Activated CD4-positive, alpha-beta T cell treated with anti-CD3 and anti-CD28 coated beads for 36 hours (primary cell): ENCODE measurements at regions not wholly inside any gene's neighbourhood (a gene's known extent, or its start where the extent isn't known, plus 50 kb on each side); places are given as distances from the start of the nearest gene placed in this dataset.
"Not testable (repeated sequence)": the region's sequence is repeated elsewhere in the genome, so short reads cannot be mapped to it uniquely, and the experiment has no call there.

Source experiments
- ATAC-seq: fragments of 200-7000 bp; cut with Tn5 transposase; one replicate; pipeline ENCODE4 v1.10.0; 2021; ENCODE audit warnings: mild to moderate bottlenecking, moderate library complexity
- CTCF ChIA-PET: fragments of 350-600 bp; sonication (Branson Sonifier 250); formaldehyde crosslinking; loops from one replicate; lab custom pipeline; 2021; ENCODE audit warnings: antibody characterized with exemption; lab: Charles Lee
- POLR2A ChIA-PET: fragments of 350-600 bp; sonication (Branson Sonifier 250); formaldehyde crosslinking; loops from one replicate; lab custom pipeline; 2021; ENCODE audit warnings: antibody characterized with exemption, inconsistent platforms; lab: Charles Lee
- DNase-seq: peaks from one replicate; pipeline ENCODE4 v3.0.0-alpha.2; 2020
- H3K27ac Mint-ChIP-seq: one replicate; pipeline ENCODE4 v1.8.0; 2021; ENCODE audit warnings: mixed read lengths
- H3K27me3 Mint-ChIP-seq: one replicate; pipeline ENCODE4 v1.8.0; 2021; ENCODE audit warnings: mixed read lengths
- H3K36me3 Mint-ChIP-seq: one replicate; pipeline ENCODE4 v1.8.0; 2021; ENCODE audit warnings: low read depth, mixed read lengths
- H3K4me1 Mint-ChIP-seq: one replicate; pipeline ENCODE4 v1.8.0; 2021; ENCODE audit warnings: mixed read lengths
- H3K4me3 Mint-ChIP-seq: one replicate; pipeline ENCODE4 v1.8.0; 2021; ENCODE audit warnings: mild to moderate bottlenecking, moderate library complexity, mixed read lengths
- H3K9me3 Mint-ChIP-seq: one replicate; pipeline ENCODE4 v1.8.0; 2021; ENCODE audit warnings: low read depth, mixed read lengths
- intact Hi-C, 2 experiments: fragments of 100-400 bp; cut with DNase I in 1 of 2; cut with micrococcal nuclease in 1 of 2; formaldehyde crosslinking; loops; one replicate each; pipeline versions ENCODE4 v1.14.2 to v1.15.1; 2022 to 2024; cut with DNase I, micrococcal nuclease

GRCh38 chr13:80955501-80955900 is 614.6 kb upstream of the SPRY2 start:
- no peaks in the 10 kb centered on the region for H3K27me3 Mint-ChIP-seq
- no peaks in the 10 kb centered on the region for H3K4me1 Mint-ChIP-seq
- no peak for ATAC-seq
- H3K36me3 Mint-ChIP-seq = no peaks in the 10 kb centered on the region
- intact Hi-C loops = no loop called here
- H3K27ac Mint-ChIP-seq = no peak overlapping the region
- no peak for DNase-seq
- POLR2A ChIA-PET = no interaction called here
- H3K4me3 Mint-ChIP-seq = no peak overlapping the region
- peaks cover 3% of the 10 kb centered on the region for H3K9me3 Mint-ChIP-seq
- CTCF ChIA-PET = no interaction called here

GRCh38 chr13:80952158-80952557 is 611.2 kb upstream of the SPRY2 start:
- ChIA-PET CTCF (no interaction called here), POLR2A (no interaction called here)
- Mint-ChIP-seq H3K4me1 (no peaks in the 10 kb centered on the region), H3K27me3 (no peaks in the 10 kb centered on the region), H3K36me3 (no peaks in the 10 kb centered on the region), H3K27ac (no peak overlapping the region), H3K9me3 (peaks cover 3% of the 10 kb centered on the region), H3K4me3 (no peak overlapping the region)
- DNase-seq (no peak), ATAC-seq (no peak)
- intact Hi-C loops = no loop called here

- Mint-ChIP-seq H3K9me3 (no peaks in the 10 kb centered on the region), H3K36me3 (no peaks in the 10 kb centered on the region), H3K4me3 (no peak overlapping the region), H3K27me3 (no peaks in the 10 kb centered on the region), H3K27ac (no peak overlapping the region), H3K4me1 (no peaks in the 10 kb centered on the region)
- intact Hi-C loops = no loop called here
- POLR2A ChIA-PET = no interaction called here
- DNase-seq = no peak
- ATAC-seq = no peak
- CTCF ChIA-PET = no interaction called here
Observed at GRCh38 chr13:80946008-80946802, 605.3 kb upstream of the SPRY2 start.

GRCh38 chr13:80945328-80945727 is 604.4 kb upstream of the SPRY2 start:
- CTCF ChIA-PET = no interaction called here
- ATAC-seq = no peak
- POLR2A ChIA-PET = no interaction called here
- Mint-ChIP-seq H3K4me1 (no peaks in the 10 kb centered on the region), H3K4me3 (no peak overlapping the region), H3K9me3 (no peaks in the 10 kb centered on the region), H3K27ac (no peak overlapping the region), H3K36me3 (no peaks in the 10 kb centered on the region), H3K27me3 (no peaks in the 10 kb centered on the region)
- DNase-seq = no peak
- intact Hi-C loops = no loop called here

- H3K27ac Mint-ChIP-seq = no peak overlapping the region
- CTCF ChIA-PET = no interaction called here
- no peaks in the 10 kb centered on the region for H3K9me3 Mint-ChIP-seq
- ATAC-seq (no peak), DNase-seq (no peak)
- H3K4me1 Mint-ChIP-seq = no peaks in the 10 kb centered on the region
- intact Hi-C loops = no loop called here
- H3K27me3 Mint-ChIP-seq = no peaks in the 10 kb centered on the region
- no peak overlapping the region for H3K4me3 Mint-ChIP-seq
- POLR2A ChIA-PET = no interaction called here
- H3K36me3 Mint-ChIP-seq = no peaks in the 10 kb centered on the region
Observed at GRCh38 chr13:80939581-80939980, 598.7 kb upstream of the SPRY2 start.

GRCh38 chr13:80931766-80932165 is 590.8 kb upstream of the SPRY2 start:
- intact Hi-C loops = no loop called here
- ATAC-seq (no peak), DNase-seq (no peak)
- ChIA-PET CTCF (no interaction called here), POLR2A (no interaction called here)
- no peaks in the 10 kb centered on the region for H3K27me3 Mint-ChIP-seq
- no peaks in the 10 kb centered on the region for H3K36me3 Mint-ChIP-seq
- H3K9me3 Mint-ChIP-seq = no peaks in the 10 kb centered on the region
- H3K27ac Mint-ChIP-seq = no peak overlapping the region
- H3K4me3 Mint-ChIP-seq = no peak overlapping the region
- no peaks in the 10 kb centered on the region for H3K4me1 Mint-ChIP-seq

- no peaks in the 10 kb centered on the region for H3K4me1 Mint-ChIP-seq
- DNase-seq (no peak), ATAC-seq (no peak)
- intact Hi-C loops = no loop called here
- no peaks in the 10 kb centered on the region for H3K36me3 Mint-ChIP-seq
- POLR2A ChIA-PET = no interaction called here
- no peaks in the 10 kb centered on the region for H3K27me3 Mint-ChIP-seq
- H3K27ac Mint-ChIP-seq = no peak overlapping the region
- H3K9me3 Mint-ChIP-seq = no peaks in the 10 kb centered on the region
- no peak overlapping the region for H3K4me3 Mint-ChIP-seq
- CTCF ChIA-PET = no interaction called here
Observed at GRCh38 chr13:80931118-80931517, 590.2 kb upstream of the SPRY2 start.

- ATAC-seq (no peak), DNase-seq (no peak)
- no peaks in the 10 kb centered on the region for H3K36me3 Mint-ChIP-seq
- POLR2A ChIA-PET = no interaction called here
- H3K4me1 Mint-ChIP-seq = no peaks in the 10 kb centered on the region
- no peaks in the 10 kb centered on the region for H3K9me3 Mint-ChIP-seq
- CTCF ChIA-PET = interaction anchor here (0.8 kb wide), 1 partner anchor 177 kb away, joined by 3 read pairs; no protein-coding TSS in a partner anchor
- intact Hi-C loops = loop anchor here in 1 of 2 experiments (10.0 kb wide), 1 partner anchor 583 kb away; the partner anchor contains the start of gene SPRY2
- no peaks in the 10 kb centered on the region for H3K27me3 Mint-ChIP-seq
- no peak overlapping the region for H3K4me3 Mint-ChIP-seq
- no peak overlapping the region for H3K27ac Mint-ChIP-seq
Observed at GRCh38 chr13:80928241-80928640, 587.3 kb upstream of the SPRY2 start.

GRCh38 chr13:80926024-80926423 is 585.1 kb upstream of the SPRY2 start:
- H3K4me1 Mint-ChIP-seq, POLR2A ChIA-PET, H3K27ac Mint-ChIP-seq, CTCF ChIA-PET, H3K27me3 Mint-ChIP-seq, H3K36me3 Mint-ChIP-seq, ATAC-seq, H3K9me3 Mint-ChIP-seq, DNase-seq, H3K4me3 Mint-ChIP-seq: not testable (repeated sequence)
- intact Hi-C loops = loop anchor here in 1 of 2 experiments (10.0 kb wide), 1 partner anchor 581 kb away; the partner anchor contains the start of gene SPRY2

GRCh38 chr13:80924596-80924995 is 583.7 kb upstream of the SPRY2 start:
- DNase-seq (no peak), ATAC-seq (no peak)
- Mint-ChIP-seq H3K9me3 (no peaks in the 10 kb centered on the region), H3K27me3 (no peaks in the 10 kb centered on the region), H3K4me1 (no peaks in the 10 kb centered on the region), H3K4me3 (no peak overlapping the region), H3K27ac (no peak overlapping the region), H3K36me3 (no peaks in the 10 kb centered on the region)
- CTCF ChIA-PET = no interaction called here
- intact Hi-C loops = loop anchor here in 1 of 2 experiments (10.0 kb wide), 1 partner anchor 580 kb away; the partner anchor contains the start of gene SPRY2
- POLR2A ChIA-PET = no interaction called here

GRCh38 chr13:80923907-80924306 is 583.0 kb upstream of the SPRY2 start:
- Mint-ChIP-seq H3K36me3 (no peaks in the 10 kb centered on the region), H3K9me3 (no peaks in the 10 kb centered on the region), H3K27ac (no peak overlapping the region), H3K4me3 (no peak overlapping the region), H3K27me3 (no peaks in the 10 kb centered on the region), H3K4me1 (no peaks in the 10 kb centered on the region)
- ChIA-PET POLR2A (no interaction called here), CTCF (no interaction called here)
- DNase-seq (no peak), ATAC-seq (no peak)
- intact Hi-C loops = loop anchor here in 1 of 2 experiments (10.0 kb wide), 1 partner anchor 579 kb away; the partner anchor contains the start of gene SPRY2

- intact Hi-C loops = loop anchor here in 1 of 2 experiments (10.0 kb wide), 1 partner anchor 577 kb away; the partner anchor contains the start of gene SPRY2
- Mint-ChIP-seq H3K4me1 (no peaks in the 10 kb centered on the region), H3K4me3 (no peak overlapping the region), H3K9me3 (no peaks in the 10 kb centered on the region), H3K36me3 (no peaks in the 10 kb centered on the region), H3K27me3 (no peaks in the 10 kb centered on the region), H3K27ac (no peak overlapping the region)
- ChIA-PET POLR2A (no interaction called here), CTCF (no interaction called here)
- DNase-seq = no peak
- no peak for ATAC-seq
Observed at GRCh38 chr13:80921971-80922370, 581.0 kb upstream of the SPRY2 start.
